Fibroblast of skin of back (primary cell): ENCODE measurements at regions not wholly inside any gene's neighbourhood (a gene's known extent, or its start where the extent isn't known, plus 50 kb on each side); places are given as distances from the start of the nearest gene placed in this dataset.
"Not testable (repeated sequence)": the region's sequence is repeated elsewhere in the genome, so short reads cannot be mapped to it uniquely, and the experiment has no call there.

Experiments
- DNase-seq: peaks from one replicate; pipeline ENCODE4 v3.0.0-alpha.2; 2013

DNA sequence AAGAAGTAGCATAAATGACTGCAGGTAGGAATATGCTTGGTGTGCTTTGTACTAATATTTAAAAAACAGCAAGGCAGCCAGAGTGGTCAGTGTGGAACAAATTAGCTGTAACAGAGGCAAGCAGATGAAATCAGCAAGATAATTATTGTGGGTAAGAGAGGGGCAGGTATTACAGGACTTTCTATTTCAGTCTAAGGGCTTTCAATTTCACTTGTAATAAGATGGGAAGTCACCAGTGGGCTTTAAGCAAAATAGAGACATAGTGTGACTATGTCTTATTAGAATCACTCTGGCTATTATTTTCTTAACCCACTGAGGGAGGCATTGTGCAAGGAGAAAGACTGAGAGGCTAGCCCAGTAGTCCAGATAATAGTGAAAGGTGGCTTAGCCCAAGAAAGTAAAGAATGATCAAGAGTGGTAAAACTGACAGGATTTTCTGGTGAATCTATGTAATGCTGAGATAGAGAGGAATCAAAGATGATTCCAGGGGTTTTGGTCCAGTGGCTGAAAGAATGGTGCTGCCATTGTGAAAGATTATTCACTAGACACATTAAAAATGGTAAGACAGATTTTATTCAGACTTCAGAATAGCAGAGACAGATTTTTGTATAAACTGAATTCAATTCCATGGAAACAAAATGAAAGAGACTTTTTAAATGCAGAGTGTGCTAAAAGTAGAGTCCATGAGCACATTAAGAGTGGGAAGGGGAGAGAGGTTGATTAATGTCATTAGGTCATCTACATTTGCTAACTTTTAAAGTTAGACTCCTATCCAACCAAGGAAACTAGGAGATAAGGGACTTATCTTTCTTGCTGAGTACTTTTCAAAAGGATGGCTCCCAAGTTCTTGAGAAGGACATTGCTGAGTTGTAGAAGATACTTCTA lies 1136.0 kb downstream of the HACE1 start:
- no peak for DNase-seq

DNA sequence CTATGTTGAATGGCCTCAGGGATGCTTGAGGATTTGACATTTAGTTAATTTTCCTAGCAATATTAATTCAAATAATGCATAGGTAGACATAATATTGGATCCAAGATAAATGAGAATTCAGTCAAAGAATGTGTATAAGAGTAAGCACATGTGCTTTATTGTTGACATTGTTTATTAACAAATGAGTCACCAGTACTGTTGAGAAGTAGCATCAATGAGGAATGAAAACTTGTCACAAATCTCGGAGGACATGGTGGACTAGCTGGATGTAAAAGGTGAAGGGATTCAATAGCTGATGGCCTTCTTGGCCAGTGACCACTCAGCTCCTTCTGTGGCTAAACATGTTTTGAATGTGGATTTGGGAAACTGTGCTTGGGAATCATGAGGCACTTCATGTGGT lies 1137.0 kb downstream of the HACE1 start:
- DNase-seq = no peak

- DNase-seq = no peak
Measured at GRCh38 chr6:103721923-103722322, 1137.8 kb downstream of the HACE1 start.

DNA sequence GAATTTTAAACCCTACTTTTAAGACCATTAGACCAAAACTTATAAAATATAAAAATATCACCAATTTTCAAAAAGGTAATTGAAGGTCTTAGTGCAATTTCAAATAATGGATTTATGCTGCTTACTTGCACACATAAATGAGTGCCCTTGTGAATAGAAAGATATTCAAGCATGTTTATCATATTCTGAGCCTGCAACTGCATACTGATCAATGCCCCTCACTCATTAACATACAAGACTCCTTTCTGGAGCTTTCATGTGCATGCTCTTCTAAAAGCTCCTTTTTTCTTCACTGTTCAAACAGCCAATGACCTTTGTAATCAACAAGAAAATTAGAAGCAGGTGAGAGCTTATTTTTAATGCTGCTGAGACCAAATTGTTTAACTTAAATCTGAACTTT lies 1139.3 kb downstream of the HACE1 start:
- no peak for DNase-seq

- DNase-seq = no peak
Measured at GRCh38 chr6:103719545-103719944, 1140.2 kb downstream of the HACE1 start.

- DNase-seq = no peak
Measured at GRCh38 chr6:103715269-103715668, 1144.5 kb downstream of the HACE1 start.

DNA sequence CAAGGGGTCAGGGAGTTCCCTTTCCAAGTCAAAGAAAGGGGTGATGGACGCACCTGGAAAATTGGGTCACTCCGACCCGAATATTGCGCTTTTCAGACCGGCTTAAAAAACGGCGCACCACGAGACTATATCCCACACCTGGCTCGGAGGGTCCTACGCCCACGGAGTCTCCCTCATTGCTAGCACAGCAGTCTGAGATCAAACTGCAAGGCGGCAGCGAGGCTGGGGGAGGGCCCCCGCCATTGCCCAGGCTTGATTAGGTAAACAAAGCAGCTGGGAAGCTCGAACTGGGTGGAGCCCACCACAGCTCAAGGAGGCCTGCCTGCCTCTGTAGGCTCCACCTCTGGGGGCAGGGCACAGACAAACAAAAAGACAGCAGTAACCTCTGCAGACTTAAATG lies 1150.5 kb downstream of the HACE1 start:
- DNase-seq = not testable (repeated sequence)

DNA sequence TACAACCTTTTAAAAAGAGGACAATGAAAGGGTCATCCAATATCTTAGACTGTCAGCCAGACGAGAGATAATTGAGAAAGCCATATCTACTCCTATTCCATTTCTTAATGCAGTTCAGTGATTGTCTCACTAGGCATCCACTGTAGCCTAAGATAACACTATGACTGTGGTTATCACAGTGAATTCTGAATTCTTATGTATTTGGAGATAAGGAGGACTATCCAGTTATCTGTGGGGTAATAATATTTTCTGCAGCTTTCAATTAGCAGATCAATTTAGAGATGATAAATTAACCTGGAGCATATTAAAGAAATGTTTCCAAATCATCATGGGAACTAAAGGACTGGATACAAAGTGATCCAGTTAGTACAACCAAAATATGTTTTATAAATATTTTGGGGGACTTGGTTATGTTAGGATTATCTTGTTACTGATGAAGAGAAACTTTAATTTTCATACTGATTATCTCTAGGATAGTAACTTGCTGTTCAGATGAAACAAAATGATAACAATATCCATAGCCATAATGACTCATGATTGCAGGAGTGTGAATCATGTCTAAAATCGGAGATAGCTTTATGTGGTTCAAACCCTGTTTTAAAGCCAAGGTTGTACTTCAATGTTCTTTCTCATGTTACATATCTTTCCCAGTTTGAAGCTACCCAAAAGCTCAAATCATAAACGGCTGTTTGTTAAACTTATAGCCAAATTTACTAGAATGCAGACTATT lies 1152.0 kb downstream of the HACE1 start:
- DNase-seq = no peak

- DNase-seq = no peak
Measured at GRCh38 chr6:103699769-103700168, 1160.0 kb downstream of the HACE1 start.

GRCh38 chr6:103687430-103687829 lies 1172.3 kb downstream of the HACE1 start:
- DNase-seq = no peak

DNA sequence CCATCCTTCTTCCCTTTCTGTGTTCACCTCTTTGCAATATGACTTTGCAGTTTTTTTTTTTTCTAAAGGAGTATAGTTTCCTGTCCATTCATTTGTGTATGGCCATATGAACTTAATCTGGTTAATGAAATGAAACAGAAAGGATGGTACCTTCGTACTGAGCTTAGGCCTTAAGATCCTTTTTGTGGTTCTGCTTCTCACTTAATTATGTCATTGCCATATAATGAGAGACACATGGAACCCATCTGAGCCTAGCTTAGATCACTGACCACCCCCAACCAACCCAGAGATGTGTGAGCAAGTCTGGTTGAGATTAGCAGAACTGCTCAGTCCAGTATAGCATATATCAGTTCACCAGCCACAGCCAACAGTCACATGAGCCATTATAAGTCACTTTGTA lies 1179.6 kb downstream of the HACE1 start:
- no peak for DNase-seq

DNA sequence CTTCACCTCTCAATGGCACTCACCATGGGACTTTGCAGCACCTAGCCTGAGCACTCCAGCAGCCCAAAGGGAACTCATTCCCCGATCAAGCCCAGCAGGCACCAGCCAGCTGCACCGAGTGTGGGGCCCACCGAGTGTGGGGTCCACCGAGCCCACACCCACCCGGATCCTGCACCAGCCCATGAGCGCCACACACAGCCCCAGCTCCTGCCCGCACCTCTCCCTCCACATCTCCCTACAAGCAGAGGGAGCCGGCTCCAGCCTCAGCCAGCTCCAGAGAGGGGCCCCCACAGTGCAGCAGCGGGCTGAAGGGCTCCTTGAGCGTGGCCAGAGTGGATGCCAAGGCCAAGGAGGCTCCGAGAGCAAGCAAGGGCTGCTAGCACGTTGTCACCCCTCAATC lies 1182.4 kb downstream of the HACE1 start:
- no peak for DNase-seq

DNA sequence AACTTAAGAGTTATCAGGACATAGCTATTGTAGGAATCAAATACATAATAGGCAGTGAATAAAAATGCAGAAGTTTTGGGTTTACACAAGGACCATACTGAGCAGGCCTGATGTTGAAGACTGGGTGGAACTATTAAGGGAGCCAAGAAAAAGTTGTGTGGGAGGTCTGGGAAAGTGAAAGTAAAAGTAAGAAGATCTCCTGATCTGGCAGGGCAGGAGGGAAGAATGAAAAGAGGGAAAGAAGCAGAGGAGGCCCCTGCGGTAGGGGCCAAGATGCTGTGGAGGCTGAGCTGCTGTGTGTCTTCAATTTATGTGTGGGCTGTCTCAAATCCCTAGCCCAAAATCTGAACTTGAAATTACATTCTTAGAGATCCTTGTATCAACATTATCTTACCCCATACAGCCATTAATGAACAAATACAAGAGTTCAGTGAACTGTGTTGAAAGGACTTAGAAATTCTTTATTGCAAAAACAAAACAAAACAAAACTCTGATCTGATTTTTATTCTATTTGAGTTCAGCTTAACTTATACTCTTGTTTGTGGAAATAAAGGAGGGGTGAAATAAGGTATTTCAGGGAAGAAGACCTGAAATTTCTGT lies 1183.8 kb downstream of the HACE1 start:
- DNase-seq = peak; percentile 1

DNA sequence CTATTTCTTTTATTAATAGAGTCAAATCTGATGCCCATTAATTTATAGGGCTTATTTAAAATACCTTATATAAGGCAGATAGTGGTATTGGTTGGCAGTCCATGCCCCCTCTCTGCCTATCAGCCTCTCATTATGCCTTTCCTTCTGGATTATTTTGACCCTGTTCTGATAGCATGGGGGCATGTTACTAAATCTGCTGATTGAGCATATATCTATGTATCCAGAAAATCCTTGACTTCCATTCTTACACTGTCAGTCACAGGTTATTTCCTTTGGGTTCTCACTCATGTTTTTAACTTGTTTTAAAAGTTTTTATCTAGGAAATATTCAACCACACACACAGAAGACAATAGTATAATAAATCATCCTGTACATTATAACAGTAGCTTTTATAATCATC lies 1184.9 kb downstream of the HACE1 start:
- DNase-seq = no peak

GRCh38 chr6:103672169-103672568 lies 1187.5 kb downstream of the HACE1 start:
- peak; percentile 2 for DNase-seq

- no peak for DNase-seq
Measured at GRCh38 chr6:103629613-103630012, 1230.1 kb downstream of the HACE1 start.

- no peak for DNase-seq
Measured at GRCh38 chr6:103617642-103618041, 1242.1 kb downstream of the HACE1 start.

DNA sequence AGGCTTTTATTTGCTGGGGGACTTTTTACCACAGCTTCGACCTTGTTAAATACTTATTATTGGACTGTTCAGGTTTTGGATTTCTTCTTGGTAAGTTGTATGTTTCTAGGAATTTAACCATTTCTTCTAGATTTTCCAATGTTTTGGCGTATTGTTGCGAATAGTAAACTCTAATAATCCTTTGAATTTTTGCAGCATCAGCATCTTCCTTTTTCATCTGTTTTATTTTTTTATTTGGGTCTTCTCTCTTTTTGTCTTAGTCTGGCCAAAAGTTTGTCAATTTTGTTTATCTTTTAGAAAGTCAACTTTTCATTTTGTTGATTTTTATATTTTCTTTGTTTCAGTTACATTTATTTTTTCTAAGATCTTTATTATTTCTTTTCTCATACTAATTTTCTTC lies 1272.0 kb downstream of the HACE1 start:
- DNase-seq = no peak

GRCh38 chr6:103578115-103578514 lies 1281.6 kb downstream of the HACE1 start:
- DNase-seq = no peak

DNA sequence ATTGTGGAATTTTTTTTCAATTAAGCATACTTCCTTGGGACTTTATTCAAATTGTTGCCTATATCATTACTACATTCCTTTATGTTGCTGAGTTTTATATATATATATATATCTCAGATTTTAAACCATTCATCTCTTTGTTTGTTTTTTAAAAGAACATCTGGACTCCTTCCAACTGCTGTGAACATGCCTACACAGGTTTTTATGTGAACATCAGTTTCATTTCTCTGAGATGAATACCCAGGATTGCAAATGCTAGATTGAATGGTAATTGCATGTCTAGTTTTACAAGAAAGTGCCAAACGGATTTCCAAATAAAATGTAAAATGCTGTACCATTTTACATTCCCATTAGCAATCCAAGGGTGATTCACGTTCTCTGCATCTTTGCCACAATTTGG lies 1289.3 kb downstream of the HACE1 start:
- DNase-seq = no peak

DNA sequence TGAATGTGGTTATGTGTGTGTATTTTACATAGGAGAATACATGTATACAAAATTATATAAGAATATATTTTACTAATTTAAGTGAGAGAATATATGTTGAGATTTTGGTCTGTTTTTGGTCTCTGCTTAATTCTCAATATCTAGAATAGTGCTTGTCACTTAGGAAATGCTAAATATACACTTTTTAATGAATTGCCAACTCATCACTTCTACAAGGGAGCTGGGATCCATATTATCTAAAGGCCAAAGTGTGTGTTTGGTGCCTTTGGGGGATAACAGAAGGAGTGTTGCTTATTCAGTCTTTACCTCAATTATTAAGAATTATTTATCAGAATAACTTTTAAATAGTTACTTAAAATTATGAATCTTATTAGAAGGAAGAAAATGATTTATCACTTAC lies 1304.8 kb downstream of the HACE1 start:
- DNase-seq = no peak

- DNase-seq = no peak
Measured at GRCh38 chr6:103538381-103538780, 1321.3 kb downstream of the HACE1 start.

GRCh38 chr6:103534814-103535213 lies 1324.9 kb downstream of the HACE1 start:
- no peak for DNase-seq

DNA sequence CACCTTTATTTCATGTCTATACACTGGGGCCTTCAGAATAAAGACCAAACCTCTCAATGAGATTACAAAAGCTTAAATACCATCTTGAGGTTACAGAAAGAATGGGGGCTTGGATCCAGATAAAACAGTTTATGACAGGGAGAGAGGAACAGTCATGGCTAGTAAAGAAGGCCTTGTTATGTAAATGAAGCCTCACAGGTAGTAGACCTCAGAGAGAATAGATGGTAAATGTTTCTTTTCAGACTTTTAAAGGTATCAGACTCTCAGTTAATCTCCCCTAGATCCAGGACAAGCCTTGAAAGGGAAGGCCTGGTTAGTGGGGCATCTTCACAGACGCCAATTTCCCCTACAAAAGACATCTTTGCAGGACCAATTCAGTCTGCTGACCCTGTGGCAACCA lies 1325.6 kb downstream of the HACE1 start:
- no peak for DNase-seq
